Suprapubic skin (tissue), 4 donors: ENCODE measurements at regions not wholly inside any gene's neighbourhood (a gene's known extent, or its start where the extent isn't known, plus 50 kb on each side); places are given as distances from the start of the nearest gene placed in this dataset.

ENCODE experiments used
- EP300 ChIP-seq: sonication (generic); formaldehyde crosslinking; IDR thresholded peaks from one replicate; pipeline ENCODE4 v1.6.1; 2017; ENCODE audit warnings: antibody characterized with exemption
- POLR2AphosphoS5 ChIP-seq, 3 donors: sonication (generic); formaldehyde crosslinking; IDR thresholded peaks; one replicate each; pipeline ENCODE4 v1.6.1; 2017; ENCODE audit warnings: antibody characterized with exemption in 3 of 3
- TF ChIP-seq, protein P1 (sequence below), 2 donors: fragments of 200-600 bp in 1 of 2; fragments of 450-650 bp in 1 of 2; sonication (generic) in 1 of 2; IDR thresholded peaks; one replicate each; pipeline ENCODE4 v1.5.1; 2016 to 2019; ENCODE audit warnings: antibody characterized with exemption in 2 of 2, mild to moderate bottlenecking in 1 of 2, moderate library complexity in 1 of 2

DNA sequence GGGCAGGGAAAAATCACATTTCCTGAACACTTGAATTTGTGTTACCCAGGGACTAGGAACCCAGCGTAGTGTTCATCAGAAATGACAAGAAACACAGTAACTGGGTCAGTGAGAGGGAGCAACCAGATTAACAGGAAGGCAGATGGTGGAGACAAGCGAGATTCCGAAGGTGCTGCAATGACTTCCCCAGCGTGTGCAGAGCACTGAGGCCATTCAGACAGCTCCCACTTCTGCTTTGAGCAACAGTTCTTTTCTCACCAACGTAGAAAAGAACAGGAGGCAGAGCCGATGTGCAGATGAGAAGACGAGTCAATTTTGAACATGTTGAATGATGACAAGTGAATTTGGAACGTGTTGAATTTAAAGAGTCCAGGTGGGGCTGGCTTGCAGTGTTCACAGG lies 63.1 kb upstream of the IFNGR1 start:
- TF ChIP-seq POLR2AphosphoS5 (IDR thresholded peaks at IDR 0.05) (no peak), EP300 (no peak)
- TF ChIP-seq, protein P1, sequence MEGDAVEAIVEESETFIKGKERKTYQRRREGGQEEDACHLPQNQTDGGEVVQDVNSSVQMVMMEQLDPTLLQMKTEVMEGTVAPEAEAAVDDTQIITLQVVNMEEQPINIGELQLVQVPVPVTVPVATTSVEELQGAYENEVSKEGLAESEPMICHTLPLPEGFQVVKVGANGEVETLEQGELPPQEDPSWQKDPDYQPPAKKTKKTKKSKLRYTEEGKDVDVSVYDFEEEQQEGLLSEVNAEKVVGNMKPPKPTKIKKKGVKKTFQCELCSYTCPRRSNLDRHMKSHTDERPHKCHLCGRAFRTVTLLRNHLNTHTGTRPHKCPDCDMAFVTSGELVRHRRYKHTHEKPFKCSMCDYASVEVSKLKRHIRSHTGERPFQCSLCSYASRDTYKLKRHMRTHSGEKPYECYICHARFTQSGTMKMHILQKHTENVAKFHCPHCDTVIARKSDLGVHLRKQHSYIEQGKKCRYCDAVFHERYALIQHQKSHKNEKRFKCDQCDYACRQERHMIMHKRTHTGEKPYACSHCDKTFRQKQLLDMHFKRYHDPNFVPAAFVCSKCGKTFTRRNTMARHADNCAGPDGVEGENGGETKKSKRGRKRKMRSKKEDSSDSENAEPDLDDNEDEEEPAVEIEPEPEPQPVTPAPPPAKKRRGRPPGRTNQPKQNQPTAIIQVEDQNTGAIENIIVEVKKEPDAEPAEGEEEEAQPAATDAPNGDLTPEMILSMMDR (IDR thresholded peaks at IDR 0.05): no peak
